Stimulated activated CD8-positive, alpha-beta memory T cell treated with anti-CD3 and anti-CD28 coated beads, Interleukin-2, amount 100 ng/mL, for 48 hours (primary cell): ENCODE measurements at regions not wholly inside any gene's neighbourhood (a gene's known extent, or its start where the extent isn't known, plus 50 kb on each side); places are given as distances from the start of the nearest gene placed in this dataset.
"Not testable (repeated sequence)": the region's sequence is repeated elsewhere in the genome, so short reads cannot be mapped to it uniquely, and the experiment has no call there.

Source experiments
- DNase-seq, 2 donors: peaks; one replicate each; pipeline ENCODE4 v3.0.0-alpha.2; 2020; ENCODE audit warnings: low read depth in 2 of 2

DNA sequence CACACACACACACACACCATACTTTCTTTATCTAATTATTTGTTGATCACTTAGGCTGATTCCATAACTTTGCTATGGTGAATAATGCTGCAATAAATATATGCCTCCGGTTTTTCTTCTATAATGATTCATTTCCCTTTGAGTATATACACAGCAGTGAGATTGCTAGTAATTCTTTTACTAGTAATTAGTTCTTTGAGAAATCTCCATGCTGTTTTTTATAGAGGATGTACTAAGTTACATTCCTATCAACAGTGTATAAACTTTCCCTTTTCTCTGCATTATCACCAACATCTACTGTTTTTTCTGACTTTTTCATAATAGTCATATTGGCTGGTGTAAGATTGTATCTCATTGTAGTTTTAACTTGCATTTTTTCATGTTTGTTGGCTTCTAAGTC lies 1405.1 kb downstream of the PCDH9 start:
- DNase-seq: no peak

DNA sequence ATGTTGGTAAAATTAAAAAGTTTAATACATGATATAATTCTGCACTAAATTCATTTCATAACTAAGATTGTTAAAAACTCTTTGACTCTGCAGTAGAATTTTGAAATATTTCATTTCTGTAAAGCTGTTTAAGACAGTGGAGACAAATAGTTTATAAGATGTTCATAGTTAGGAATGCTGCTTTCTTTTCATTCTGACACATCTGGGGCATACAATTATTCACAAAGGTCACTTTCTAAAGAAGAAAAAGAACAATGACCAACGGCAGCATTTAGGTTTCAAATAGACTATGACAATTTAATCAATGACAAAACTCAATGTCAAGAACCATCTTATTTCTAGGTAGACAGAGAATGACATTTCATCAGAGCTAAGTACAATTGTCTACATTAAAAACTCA lies 1422.1 kb downstream of the PCDH9 start:
- no peak for DNase-seq

DNA sequence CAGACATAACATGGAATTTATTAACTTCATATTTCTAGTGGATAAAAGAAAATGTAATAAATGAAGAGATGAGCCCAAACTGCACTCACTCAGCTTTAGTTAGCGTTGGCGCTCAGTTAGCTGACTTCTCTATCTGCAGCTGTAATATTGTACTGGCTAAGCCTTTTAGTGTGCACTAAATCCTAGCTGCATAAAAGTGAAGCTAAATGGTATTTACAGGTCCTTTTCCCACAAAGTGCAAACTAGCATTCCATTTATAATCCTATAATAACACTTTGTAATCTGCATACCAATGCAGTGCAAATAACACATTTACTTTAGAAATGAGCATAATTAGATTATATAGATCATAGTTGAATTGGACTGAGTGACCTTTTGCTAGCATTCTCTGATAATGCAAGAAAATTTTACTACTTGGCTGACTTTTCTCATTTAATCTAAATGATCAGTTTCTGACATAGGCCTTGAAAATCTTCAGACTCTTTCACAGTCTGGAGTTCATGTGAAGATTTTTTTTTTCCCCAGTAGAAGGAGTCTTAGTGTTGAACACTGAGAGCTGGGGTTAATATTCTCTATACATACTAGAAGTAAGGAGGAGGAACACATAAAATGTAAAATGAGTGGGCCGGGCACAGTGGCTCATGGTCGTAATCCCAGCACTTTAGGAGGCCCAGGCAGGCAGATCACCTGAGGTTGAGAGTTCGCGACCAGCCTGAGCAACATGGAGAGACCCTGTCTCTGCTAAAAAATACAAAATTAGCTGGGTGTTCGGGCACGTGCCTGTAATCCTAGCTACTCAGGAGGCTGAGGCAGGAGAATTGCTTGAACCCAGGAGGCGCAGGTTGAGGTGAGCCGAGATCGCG lies 1426.4 kb downstream of the PCDH9 start:
- no peak for DNase-seq

- no peak for DNase-seq
Measured at GRCh38 chr13:65789815-65790214, 1440.3 kb downstream of the PCDH9 start.

- DNase-seq: no peak
Measured at GRCh38 chr13:65787082-65787481, 1443.1 kb downstream of the PCDH9 start.

- no peak for DNase-seq
Measured at GRCh38 chr13:65784088-65784816, 1445.9 kb downstream of the PCDH9 start.

DNA sequence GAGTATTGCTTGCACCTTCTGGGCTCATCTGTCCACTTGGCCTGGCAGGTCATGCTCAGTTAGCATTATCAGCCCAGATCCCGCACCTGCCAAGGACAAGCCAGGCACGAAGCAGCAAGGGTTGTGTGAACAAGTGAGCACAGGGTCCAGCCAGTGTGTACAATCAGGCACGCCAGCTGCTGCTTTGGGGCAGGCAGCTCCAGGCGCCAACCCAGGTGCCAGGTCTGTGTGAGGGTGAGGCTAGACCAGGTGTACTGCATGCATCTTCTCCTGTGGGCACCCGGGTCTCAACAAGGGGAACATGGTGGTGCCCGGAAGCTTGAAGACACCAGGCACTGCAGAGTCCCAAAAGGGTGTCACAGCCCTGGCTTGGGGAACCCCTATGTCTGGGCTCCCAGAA lies 1446.8 kb downstream of the PCDH9 start:
- DNase-seq: no peak

DNA sequence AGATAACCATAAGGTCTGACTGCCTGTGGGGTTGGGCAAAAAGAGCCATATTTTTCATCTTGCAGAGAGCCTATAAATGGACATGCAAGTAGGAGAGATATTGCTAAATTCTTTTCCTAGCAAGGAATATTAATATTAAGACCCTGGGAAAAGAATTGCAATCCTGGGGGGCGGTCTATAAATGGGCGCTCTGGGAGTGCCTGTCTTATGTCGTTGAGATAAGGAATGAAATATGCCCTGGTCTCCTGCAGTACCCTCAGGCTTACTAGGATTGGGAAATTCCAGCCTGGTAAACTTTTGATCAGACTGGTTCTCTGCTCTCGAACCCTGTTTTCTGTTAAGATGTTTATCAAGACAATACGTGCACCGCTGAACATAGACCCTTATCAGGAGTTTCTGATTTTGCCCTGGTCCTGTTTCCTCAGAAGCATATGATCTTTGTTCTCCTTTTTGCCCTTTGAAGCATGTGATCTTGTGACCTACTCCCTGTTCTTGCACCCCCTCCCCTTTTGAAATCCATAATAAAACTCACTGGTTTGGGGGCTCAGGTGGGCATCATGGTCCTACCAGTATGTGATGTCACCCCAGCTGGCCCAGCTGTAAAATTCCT lies 1458.3 kb downstream of the PCDH9 start:
- not testable (repeated sequence) for DNase-seq

DNA sequence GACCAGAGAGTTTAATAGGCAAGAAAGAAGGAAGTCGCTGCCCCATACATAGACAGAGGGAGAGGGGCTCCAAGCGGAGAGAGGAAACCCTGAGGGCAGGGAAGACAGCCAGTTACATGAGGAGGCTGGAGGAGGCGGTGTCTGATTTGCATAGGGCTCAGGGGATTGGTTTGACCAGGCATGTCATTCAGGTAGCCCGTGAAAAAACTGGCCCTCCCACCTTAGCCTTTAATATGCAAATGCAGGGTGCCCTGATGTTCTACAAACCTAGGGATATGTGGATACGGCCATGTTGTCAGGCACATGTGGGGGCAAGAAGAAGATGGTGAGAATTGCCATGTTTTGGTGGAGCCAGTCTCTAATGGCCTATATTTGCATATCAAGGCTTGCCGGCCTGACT lies 1461.6 kb downstream of the PCDH9 start:
- no peak for DNase-seq

DNA sequence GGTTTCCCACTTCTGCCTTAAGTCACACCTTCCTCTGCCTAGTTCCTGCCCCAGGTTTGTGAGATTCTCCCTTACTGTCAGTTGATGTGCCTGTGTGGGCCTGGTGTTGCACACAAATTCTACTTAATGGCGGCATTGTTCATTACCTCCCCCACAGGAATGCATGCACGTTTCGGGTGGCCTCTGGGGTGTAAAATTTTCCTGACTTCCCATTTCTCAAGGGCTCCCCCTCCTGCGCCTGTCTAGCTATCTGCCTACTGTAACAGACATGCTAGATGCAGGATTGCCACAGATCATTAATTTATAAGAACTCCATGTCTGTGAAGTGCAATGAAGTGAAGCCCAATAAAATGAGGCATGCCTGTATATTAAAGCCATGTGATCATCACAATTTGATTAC lies 1466.3 kb downstream of the PCDH9 start:
- DNase-seq: no peak

DNA sequence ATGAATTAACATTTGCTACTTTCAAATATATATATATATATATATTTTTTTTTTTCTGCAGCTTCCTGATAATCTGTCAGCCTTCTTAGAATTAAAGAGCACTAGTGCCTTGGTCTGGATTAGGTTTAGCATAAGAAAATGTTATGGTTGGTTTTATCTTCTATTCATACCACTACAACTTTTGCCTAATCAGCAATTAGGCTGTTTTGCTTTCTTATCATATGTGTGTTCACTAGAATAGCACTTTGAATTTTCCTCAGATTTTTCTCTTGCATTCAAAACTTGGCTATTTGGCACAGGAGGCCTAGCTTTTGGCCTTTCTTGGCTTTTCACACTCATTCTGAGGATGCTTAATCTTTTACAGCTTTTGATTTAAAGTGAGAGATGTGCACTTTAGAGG lies 1468.1 kb downstream of the PCDH9 start:
- DNase-seq: no peak

- no peak for DNase-seq
Measured at GRCh38 chr13:65756071-65756671, 1474.0 kb downstream of the PCDH9 start.

- no peak for DNase-seq
Measured at GRCh38 chr13:65748227-65748626, 1481.9 kb downstream of the PCDH9 start.

GRCh38 chr13:65746406-65746921 lies 1483.7 kb downstream of the PCDH9 start:
- DNase-seq: no peak

- no peak for DNase-seq
Measured at GRCh38 chr13:65744836-65745235, 1485.3 kb downstream of the PCDH9 start.

DNA sequence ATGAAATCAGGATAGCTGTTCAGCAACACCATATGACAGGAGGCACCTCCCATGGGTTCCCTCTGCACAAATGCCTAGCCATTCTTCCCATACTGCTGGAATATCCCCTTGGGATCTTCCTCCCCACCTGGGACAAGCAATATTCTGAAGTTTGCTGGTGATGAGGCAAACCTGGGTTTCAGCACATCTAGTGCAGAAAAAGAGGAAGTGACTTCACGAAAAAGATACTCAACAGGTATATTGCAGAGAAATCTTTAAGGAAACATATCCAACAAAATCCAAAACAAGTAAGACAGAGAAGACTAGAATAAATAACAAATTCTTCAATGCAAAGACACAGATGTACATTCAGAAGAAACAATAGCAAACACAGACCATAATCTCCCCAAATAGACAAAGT lies 1497.0 kb downstream of the PCDH9 start:
- DNase-seq: no peak

GRCh38 chr13:65727070-65727469 lies 1503.1 kb downstream of the PCDH9 start:
- DNase-seq: no peak

- no peak for DNase-seq
Measured at GRCh38 chr13:65725006-65725405, 1505.1 kb downstream of the PCDH9 start.

DNA sequence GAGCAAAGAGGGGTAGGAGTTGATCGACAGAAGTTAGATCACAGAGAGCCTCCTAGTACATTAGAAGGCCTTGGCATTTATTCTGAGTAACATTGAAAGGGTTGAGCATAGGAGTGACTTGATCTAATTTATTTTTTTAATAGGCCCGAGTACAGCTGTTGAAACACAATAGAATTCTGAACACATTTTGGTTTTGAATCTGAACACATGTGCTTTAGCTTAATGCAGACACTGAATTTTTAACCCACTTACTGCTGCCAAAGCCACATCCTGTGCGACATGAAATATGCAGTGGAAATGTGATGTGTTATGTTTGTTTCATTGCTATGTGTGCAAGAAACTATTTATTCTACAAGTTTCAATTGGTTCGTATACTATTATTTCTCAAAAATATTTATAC lies 1505.9 kb downstream of the PCDH9 start:
- no peak for DNase-seq

GRCh38 chr13:65722506-65722905 lies 1507.6 kb downstream of the PCDH9 start:
- DNase-seq: no peak

GRCh38 chr13:65719831-65720230 lies 1510.3 kb downstream of the PCDH9 start:
- no peak for DNase-seq

DNA sequence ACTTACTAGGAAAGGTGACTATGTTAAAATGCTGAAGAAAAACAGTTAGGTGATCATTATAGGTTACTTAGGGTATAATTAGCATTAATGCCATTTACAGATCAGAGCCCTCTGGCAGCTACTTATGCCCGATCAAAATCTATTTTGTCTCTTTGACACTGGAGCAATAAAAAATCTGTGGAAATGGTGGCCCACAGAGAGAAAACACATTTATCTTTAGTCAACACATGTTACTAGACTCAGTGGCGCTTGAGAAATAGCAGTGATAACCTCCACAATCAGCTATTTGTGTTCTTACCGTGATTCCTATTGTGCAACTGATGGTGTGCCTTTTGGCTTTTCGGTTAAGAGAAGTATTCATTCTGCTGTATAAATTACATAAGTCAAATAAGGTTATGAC lies 1519.6 kb downstream of the PCDH9 start:
- DNase-seq: no peak
